HG02870 (cell line): ENCODE measurements at regions not wholly inside any gene's neighbourhood (a gene's known extent, or its start where the extent isn't known, plus 50 kb on each side); places are given as distances from the start of the nearest gene placed in this dataset.

ENCODE experiments used
- ATAC-seq: cut with Tn5 transposase; IDR thresholded peaks from one replicate; pipeline ENCODE4 v1.9.1; 2021; ENCODE audit warnings: mild to moderate bottlenecking, moderate library complexity; ENCODE audit not compliant: unreplicated experiment

- ATAC-seq, result no peak
Observed at GRCh38 chr6:141346535-141346934, 786.2 kb upstream of the GJE1 start.

GRCh38 chr6:141337191-141337590 is 795.5 kb upstream of the GJE1 start:
- ATAC-seq, result no peak

- no peak for ATAC-seq
Observed at GRCh38 chr6:141335477-141336273, 797.0 kb upstream of the GJE1 start.

- no peak for ATAC-seq
Observed at GRCh38 chr6:141326925-141327324, 805.8 kb upstream of the GJE1 start.

- no peak for ATAC-seq
Observed at GRCh38 chr6:141326426-141326825, 806.3 kb upstream of the GJE1 start.

- ATAC-seq, result no peak
Observed at GRCh38 chr6:141321493-141322347, 811.0 kb upstream of the GJE1 start.

- no peak for ATAC-seq
Observed at GRCh38 chr6:141316236-141316635, 816.5 kb upstream of the GJE1 start.

- no peak for ATAC-seq
Observed at GRCh38 chr6:141313986-141314385, 818.7 kb upstream of the GJE1 start.

- no peak for ATAC-seq
Observed at GRCh38 chr6:141309295-141309694, 823.4 kb upstream of the GJE1 start.

- no peak for ATAC-seq
Observed at GRCh38 chr6:141307309-141307998, 825.3 kb upstream of the GJE1 start.

- ATAC-seq, result no peak
Observed at GRCh38 chr6:141303907-141304306, 828.8 kb upstream of the GJE1 start.

- ATAC-seq, result no peak
Observed at GRCh38 chr6:141301779-141302178, 830.9 kb upstream of the GJE1 start.

GRCh38 chr6:141290941-141291721 is 841.6 kb upstream of the GJE1 start:
- no peak for ATAC-seq

GRCh38 chr6:141288947-141289346 is 843.8 kb upstream of the GJE1 start:
- ATAC-seq, result no peak

- no peak for ATAC-seq
Observed at GRCh38 chr6:141282263-141282662, 850.5 kb upstream of the GJE1 start.

- ATAC-seq, result no peak
Observed at GRCh38 chr6:141269684-141270083, 863.0 kb upstream of the GJE1 start.

- no peak for ATAC-seq
Observed at GRCh38 chr6:141267420-141267819, 865.3 kb upstream of the GJE1 start.

- no peak for ATAC-seq
Observed at GRCh38 chr6:141265756-141266623, 866.7 kb upstream of the GJE1 start.

GRCh38 chr6:141264101-141264500 is 868.6 kb upstream of the GJE1 start:
- no peak for ATAC-seq

- ATAC-seq, result no peak
Observed at GRCh38 chr6:141261672-141262060, 871.1 kb upstream of the GJE1 start.
